ENCODE measurements at regions not wholly inside any gene's neighbourhood (a gene's known extent, or its start where the extent isn't known, plus 50 kb on each side); places are given as distances from the start of the nearest gene placed in this dataset.

DNA sequence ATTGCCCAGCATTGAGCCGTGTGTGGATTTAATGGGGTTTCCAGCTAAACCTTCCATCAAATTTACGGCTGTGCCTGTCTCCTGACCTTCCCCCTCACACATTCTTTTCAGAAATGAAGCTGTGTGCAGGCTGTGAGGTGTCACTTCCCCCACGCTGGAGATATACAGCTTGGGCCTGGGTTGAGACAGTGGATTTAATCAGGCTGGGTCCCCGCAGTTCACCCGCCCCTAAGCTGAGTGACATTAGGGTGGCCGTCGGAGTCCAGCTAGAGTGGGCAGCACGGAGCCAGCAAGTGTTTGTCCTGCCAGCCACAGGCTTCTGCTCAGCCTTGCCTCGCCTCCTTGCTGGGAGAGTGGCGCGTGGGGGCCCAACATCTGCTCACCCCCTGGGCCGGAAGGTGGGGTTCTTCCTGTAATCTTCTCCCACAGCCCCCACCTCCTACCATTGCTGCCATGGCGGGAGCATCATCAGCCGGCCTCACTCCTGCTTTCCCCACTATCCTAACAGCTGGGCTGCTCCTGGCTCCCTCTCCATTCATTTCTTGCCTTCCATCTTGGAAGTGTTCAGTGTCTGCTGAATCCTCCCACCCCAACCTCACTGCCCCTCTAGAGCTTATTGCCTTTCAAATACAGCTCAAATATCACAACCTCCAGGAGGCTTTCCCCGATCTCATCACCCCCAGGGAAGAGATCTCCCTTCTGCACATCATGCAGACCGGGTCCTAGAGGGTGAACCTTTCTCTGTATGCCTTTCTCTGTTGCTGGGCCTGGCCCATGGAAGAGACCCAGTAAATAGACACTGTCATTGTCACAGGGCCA, 149.0 kb downstream of the GLI2 start:
- no peak for DNase-seq

DNA sequence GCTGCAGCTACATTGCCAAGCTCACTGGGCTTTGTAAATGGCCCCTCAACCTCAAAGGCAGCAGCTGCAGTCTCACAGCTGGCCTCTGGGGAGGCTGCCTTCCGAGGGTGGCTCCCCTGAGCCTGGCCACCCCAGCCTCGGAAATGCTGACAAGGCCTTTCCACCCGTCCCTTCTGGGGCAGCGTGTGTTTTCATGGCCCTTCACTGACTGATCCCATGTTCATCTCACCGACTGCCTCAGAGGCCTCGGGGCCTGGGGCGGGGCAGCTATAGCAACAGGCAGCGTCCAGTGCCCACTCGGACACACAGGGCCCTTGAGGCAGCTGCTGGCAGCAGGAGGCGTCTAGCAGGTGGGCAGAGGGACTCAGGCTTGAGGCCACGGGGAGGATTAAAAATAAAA, 149.7 kb downstream of the GLI2 start:
- no peak for DNase-seq

DNA sequence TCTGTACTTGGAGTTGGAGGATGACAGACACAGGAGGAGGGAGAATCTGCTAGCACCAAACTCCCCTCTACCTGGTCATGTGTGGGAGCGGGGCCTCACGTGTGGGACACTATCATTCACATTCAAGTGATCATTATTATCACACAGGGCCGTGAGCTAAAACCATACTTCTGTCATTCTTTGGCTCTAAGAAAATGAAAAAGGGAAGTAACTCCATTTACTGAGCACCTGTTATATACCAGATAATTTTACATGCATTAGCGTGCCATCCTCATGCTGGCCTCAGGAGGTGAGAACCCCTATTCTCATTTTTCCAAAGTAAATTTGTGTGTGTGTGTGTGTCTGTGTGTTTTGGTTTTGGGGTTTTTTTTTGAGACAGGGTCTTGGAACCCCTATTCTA, 150.1 kb downstream of the GLI2 start:
- no peak for DNase-seq

DNA sequence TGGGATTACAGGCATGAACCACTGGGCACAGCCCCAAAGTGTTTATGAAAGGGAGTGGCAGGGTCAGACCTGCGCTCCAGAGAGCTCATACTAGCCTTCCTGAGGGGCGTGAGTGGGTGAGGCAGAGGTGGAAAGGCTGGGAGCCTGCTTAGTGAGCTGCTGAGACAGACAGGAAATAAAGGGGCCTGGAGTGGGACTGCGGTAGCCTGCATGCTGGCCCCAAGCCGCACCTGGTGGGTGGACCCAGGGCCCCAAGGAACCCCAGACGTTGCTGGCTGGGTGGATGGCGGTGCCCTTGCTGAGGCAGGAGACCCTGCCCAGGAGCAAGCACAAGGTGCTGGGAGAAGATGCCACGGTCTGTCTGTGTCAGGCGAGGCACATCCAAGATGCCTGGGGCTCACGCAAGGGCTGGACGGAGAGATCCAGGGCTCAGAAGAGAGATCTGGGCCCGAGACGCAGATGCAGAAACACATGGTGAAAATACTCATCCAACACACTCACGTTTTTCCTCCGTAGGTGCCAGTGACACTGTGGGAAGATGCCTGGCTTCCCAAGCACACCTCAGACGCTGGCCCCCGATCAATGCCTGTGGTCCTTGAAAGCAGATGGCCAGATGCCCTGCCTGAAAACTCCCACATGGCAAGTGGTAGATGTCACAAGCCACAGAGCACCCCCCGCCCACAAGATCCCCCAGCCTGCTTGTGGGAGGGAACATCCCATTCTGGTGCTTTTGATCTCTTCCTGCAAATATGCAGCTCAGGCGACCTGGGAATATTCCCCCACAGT, 151.1 kb downstream of the GLI2 start:
- DNase-seq: no peak

DNA sequence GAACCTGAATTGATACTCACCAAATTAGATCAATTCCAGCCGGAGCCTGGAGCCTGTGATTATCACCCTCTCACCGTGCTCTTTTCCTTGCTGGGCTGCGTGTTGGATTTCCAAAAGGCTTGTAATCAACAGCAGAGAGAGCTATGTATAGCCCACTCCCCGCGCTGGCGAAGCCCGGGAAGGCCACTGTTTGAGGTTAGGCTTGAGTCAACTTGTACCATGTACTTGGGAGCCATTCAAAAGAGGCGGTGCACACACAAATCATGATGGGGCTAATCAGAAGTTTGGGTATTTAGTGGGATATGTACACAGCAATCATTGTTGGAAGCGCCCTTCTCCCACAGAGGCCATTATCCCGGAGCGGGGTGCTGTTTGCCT, 151.6 kb downstream of the GLI2 start:
- DNase-seq: no peak

DNA sequence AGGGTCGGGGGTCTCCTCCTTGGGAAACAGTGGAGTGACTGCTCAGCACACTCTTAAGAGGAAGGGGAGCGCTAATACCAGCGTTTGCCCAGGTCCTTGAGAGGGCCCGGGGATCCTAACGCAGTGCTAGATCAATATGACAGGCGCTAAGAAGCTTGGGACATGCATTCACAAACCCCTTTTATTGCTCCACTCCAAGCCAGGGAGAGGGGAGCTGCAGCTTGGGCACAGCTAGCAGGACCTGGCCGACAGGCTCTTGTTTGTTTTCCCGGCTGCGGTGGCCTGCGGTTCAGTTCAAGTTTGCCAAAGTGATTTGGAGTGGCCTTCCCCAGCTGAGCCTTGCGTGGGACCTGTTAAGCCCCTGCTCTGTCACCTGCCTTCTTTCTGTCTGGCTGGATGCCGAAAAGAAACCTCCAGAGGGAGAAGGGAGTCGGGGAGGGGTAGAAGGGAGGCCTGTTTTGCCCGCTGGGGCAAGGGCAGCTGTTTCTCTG, 152.1 kb downstream of the GLI2 start:
- DNase-seq: no peak

DNA sequence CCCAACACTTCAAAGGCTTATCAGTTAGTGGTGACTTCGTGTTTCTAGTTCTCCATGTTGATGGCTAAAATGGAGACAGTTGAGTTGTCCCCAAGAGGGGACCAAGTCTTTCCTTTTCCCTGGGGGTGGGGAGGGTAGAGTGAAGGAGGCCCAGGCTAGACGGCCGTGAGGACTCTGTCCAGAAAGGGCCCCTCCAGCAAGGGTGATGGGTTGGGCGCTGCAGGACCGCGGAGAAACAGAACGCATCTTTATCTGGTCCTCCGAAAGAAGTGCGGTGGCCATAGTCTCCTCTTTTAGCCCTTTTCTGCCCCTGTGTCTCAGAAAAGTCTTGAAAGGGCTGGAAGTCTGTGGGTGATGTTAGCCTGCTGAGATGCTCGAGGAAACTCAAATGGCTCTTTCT, 153.2 kb downstream of the GLI2 start:
- DNase-seq: no peak

DNA sequence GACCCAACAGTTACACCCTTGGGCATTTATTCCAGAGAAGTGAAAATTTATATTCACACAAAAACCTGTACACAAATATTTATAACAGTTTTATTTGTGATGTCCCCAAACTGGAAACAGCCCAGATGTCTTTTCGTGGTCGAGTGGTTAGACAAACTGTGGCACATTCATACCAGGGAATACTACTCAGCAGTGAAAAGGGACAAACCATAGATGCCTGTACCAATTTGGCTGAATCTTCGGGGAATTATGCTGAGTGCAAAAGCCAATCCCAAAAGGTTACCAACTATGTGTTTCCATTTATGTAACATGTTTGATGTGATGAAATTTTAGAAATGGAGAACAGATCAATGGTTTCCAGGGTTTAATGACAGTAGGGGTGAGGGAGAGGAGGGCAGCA, 154.3 kb downstream of the GLI2 start:
- DNase-seq: no peak

DNA sequence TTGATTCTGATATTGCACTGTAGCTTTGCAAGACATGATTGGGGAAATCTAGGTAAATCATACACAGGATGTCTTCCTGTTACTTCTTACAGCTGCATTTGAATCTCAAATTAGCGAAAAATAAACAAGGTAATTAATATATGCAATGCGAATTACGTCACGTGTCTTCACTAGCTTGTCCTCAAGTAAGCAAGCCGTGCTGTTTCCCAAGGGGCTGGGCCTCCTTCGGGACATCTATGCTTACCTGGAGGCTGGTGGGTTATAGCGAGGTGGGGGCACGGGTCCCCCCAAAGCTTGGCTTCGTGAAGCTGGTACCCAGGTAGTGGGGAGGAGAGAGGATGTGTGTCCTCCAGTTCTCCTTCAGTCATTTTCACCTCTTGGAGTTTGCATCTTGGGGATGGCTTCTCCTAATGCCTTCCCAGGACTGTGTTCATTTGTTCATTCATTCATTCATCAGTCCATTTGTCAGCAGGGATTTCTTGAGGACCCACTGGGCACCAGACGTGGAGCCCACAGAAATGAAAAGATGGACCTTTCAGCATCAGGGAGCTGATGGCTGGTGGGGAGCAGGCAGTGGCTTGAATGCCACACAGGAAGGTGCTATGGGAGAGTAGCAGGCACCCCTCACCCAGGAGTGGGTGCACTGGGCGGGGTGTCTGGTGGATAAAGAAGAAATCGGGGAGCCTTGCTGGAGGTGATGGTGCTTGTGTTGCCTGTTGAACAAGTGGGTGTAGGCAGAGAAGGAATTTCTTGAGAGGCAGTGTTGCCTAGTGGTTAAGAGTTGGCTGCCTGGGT, 155.1 kb downstream of the GLI2 start:
- DNase-seq: no peak

DNA sequence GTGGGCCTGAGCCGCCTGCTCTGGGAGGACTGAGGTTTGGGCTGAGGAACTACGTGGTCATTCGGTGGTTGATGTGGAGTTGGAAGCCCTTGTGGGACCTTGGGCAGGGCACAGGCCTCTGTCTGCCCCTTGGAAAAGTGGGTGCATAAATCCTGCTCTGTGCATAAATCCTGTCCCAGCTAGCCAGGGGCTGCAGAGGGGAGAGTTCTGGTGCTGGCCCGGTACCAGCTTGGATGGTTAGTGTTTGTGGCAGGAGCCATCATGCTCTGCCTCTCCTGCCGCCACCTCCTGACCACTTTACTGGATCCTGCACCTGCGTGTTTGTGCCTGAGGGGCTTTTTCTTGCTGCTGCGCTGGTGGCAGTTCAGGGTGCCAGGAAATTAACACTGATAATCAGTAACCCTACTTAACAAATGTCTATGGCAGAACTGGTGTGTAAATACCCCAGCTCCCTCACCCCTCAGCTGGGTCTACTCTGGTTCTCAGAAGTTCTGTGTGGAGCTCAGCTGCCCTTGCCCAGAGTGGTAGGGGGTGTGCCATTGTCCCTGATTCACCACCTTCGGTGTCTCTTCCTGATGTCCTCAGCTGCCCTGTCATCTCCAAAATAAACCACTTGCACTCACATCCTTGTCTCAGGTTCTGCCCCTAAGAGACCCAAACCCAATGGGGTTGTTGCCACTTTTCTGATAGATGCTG, 156.8 kb downstream of the GLI2 start:
- no peak for DNase-seq

DNA sequence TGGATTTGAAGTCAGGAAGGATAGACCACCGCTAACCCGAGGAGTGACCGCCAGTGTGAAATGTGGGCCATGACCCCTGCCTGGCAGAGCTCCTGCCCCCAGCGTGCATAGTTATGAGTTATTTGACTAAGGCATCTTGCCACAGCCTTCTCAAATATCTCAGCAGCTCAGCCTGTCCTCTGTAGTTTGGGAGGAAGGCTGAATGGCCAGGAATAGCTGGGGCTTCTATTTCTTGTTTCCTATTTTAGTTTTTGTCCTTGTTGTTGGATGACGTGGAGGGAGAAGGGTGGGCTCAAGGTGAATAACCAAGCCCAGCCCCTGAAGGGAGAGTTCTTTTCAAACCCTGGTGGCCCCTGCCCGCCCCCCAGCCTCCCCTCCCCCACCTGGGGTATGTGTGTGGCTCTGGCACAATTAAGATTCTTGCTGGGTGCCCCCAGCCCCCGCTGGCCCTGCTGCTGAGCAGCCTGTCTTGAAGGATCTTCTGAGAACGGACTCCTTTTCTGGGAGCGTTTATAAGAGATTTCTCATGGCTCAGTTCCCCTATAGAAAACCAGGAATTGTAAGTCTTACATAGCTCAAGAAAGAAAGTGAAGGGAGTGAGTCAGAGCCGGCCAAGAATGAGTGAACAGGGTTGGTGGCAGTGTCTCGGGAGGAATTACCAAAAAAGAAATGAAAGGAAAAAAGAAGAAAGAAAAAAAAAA, 157.4 kb downstream of the GLI2 start:
- DNase-seq: no peak

DNA sequence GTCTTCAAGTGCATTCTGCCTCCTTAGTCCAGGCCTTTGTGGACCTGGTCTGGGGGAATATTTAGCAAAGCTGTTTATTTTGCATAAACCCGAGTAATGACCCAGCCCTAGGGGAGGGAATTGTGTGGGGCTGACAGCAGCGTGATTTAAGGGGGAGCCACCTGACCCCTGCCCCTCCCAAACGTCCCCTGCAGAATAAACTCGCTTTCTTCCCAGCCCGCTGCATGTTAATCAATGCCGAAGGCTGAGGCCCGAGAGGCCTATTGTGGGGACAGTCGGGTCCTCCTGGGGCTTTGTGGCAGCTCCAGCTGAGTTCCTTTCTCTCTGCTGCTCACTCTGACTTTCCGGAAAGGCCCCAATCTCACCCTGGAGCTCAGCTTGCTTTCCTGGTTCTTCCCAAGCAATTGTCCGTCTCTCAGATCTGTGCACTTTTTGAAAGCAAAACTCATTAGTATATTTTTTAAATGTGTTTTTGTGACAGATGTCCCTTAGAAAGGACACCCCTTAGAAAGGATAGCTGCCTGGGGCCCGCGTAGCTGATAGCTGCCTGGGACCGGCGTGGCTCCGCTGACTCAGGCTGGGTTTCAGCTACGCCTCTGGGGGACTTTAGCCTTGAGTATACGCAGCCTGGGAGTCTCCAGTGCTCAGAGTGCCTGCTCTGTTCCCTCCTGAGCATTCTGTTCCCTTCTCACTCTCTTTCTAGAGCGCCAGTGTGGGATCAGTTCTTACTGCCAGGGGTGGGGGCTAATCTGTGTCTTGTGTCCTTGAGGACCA, 158.3 kb downstream of the GLI2 start:
- DNase-seq: no peak

DNA sequence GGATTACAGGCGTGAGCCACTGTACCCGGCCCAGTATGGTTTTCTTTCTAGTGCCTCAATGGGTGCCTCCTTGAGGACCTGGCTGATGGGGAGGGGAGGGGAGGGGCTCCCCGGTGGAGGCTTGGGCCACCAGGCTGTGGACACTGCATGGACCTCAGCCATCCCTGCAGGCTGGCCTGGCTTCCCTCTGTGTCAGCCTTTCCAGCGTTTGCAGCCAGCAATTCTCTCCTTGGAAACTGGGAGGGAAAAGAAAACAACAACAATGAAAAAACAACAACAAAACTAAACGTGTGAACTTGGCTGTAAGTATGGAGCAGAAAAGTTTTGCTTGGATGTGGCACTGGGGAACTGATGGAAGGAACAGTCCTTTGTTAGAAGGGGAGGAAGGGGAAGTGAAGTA, 159.3 kb downstream of the GLI2 start:
- DNase-seq: no peak

DNA sequence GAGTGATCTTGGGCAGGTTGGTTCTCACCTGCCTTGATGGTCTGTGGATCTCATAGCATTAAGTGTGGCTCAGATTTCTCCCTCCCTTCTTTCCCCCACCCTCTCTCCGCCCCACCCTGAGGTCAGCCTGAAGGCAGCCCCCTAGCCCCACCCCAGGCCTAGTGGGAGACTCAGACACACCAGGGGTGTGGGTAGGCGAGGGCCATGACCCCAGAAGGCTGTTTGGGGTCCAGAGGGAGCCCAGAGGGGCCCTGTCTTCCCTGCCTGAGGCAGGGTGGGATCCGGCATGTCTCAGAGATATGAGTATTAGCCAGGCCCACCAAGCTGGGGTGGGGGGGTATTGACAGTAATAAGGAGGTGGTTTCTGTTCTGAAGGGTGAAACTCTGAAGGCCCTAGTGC, 160.5 kb downstream of the GLI2 start:
- DNase-seq: no peak

DNA sequence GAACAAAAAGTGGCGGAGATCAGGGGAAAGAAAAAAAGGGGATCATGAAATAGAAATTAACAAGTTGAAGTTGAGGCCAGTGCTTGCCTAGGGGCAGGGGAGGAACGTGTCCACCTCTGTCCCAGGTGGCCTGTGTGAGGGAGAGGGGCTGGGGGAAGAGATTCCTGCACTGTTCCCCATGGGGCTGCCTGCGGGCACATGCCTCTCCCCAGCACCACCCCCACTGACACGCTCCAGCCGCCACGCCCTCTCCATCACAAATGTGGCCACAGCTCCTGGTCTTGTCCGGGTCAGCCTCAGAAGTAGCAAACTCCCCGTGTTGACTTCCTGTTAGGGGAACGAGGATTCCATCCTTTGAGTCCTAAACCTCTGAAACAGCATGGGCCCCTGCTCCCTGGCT, 161.2 kb downstream of the GLI2 start:
- DNase-seq: no peak

DNA sequence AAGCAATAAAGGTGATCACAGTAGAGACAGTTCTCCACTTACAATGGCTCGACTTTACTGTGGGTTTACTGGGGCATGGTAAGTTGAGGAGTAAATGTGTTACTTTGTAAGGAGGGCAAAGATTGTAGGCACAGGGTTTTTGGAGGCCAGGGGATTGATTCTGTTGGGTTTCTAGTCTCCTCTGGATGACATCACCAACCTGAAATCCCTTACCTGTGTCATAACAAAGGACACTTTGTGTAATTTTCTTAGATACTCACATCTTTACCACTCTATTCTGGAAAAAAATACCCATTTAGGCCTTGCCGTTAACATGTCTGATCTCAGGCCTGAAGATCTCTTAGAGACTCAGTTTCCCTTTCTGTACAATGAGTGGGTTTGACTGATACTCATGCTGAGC, 161.7 kb downstream of the GLI2 start:
- DNase-seq: no peak

DNA sequence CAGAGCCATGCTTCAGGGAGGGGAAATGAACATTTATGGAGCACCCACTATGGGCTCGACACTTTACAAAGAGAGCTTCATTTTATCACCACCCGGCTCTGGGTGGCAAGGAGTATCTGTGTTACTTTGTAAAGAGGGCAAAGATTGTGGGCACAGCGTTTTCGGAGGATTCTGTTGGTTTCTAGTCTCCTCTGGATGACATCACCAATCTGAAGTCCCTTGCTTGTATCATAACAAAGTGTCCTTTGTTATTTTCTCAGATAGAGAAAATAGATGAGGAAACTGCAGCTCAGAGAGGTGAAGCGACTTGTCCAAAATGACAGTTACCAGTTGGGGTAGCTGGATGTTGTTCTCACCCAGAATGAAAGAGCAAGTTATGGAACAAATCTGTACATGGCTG, 162.8 kb downstream of the GLI2 start:
- DNase-seq: no peak

DNA sequence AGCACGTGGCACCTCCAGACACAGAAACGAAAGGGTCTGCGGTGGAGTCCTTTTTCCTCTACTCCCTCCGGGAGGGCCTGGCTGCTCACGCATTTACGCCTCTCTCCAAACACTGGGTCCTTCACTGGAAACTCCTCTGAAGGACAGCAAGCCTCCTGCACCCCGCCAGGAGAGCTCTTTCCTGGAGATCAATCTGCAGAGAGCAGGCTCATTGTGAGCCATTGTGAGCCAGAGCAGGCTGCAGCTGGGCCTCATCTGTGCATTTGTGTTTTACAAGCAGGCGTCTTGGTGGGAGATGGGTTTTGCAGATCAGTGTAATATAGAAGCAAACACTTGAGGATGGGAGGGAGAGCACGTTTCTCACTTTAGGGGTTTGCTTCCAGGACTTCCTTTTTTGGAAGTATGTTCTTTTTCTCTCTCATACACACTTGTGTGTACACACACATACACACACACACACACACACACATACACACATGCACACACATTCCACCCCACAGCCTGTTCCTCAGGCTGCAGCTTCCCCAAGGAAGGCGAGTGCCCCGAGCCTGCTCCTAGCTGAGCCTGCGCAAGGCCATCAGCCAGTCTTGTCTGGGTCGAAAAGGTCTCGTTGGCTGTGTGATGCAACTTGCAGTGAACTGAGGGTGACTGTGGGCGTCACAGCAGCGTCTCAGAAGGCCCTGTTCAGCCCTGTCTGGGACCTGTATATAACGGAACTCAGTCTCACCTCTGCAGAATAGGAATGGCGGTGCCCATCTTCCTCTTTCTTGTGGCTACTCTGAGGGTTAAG, 163.5 kb downstream of the GLI2 start:
- DNase-seq: no peak

DNA sequence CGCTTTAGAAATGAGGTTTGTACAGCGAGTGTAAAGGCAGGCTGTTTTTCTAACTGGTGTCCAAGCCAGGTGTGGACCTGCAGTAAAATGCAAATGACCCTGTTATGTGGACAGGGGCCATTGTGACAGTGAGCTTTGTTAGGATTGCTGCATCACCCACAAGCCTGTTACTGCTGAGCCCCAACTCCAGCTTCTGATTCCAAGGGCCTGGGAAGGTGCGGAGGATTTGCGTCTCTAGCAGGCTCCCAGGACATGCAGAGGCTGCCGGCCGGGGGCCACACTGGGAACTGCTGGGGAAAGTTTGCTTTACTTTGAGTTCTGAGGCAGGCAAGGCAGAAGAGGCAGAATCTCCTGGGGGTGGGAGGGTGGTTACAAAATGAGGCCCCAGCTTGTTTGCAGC, 164.1 kb downstream of the GLI2 start:
- DNase-seq: no peak

DNA sequence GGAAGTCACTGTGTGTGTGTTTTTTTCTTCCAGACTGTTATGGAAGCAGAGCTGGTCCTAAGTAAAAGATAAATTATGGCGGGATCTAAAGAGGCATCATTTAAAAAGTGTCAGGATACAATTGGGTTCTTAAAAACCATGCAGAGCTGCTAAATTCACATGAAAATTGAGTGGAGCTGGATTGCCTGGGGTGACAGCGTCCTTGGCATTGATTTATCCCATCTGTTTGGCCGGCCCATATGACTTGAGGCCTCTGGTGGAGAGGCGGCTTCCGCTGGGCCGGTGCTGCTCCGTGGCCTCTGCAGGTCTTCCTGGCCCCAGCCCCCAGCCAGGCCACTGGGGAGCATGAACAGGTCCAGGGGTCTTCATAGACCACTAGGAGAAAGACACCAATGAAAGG, 165.5 kb downstream of the GLI2 start:
- DNase-seq: no peak

DNA sequence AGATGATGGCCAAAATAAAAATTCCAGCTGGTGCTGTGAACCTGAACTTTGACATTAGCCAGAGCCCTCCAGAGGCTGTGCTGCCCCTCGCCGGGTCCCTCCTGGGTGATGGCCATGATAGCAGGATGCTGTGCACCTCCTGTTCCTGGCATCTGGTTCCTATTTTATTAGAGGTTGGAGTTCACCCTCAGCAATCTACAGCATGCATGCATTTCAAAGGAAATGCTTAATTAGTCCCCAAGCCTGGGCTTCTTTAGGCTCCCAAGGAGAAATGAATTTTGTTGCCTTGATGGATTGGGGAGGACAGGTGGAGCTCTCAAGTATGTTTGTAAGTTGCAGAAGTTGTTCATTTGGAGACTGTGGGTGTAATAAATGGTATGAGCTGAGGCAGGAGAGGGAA, 166.9 kb downstream of the GLI2 start:
- no peak for DNase-seq

Measured in hematopoietic multipotent progenitor cell treated with erythropoietin and hydrocortisone succinate and interleukin-3 and kit ligand, for 8 days (in vitro differentiated cells).